ENCODE measurements at regions not wholly inside any gene's neighbourhood (a gene's known extent, or its start where the extent isn't known, plus 50 kb on each side); places are given as distances from the start of the nearest gene placed in this dataset.

DNA sequence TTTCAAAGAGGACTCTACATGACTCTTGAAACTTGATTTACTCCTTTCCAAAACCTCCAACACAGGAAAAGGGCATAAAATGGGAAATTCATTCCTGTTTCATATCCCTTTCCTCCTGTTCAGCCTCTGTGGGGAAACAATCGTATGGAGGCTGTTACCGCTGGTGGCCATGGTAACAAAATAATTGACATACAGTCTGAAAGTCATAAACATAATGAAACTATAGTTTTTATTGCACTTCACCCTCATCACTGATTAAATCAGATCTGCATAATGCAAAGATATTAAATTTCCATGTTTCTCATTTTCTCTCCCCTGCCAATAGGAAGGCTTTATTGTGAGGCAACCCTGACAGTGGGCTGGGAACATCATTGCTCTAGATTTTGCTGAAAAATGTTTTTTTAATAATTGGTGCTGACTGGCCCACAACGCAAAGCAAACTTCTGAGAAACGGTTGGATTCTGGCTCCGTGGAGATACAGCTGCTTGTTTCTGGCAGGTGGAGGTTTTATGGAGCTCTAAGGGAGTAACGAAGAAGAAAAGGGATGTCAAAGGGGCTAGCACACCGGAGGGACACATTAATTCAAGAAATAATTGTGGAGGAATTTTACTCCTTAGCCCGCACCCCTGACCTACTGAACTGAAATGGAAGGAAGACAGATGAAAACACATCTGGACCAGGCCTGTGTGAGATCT, 154.2 kb upstream of the SHISA6 start:
- POLR2A ChIA-PET = no interaction called here
- CTCF ChIA-PET = no interaction called here

DNA sequence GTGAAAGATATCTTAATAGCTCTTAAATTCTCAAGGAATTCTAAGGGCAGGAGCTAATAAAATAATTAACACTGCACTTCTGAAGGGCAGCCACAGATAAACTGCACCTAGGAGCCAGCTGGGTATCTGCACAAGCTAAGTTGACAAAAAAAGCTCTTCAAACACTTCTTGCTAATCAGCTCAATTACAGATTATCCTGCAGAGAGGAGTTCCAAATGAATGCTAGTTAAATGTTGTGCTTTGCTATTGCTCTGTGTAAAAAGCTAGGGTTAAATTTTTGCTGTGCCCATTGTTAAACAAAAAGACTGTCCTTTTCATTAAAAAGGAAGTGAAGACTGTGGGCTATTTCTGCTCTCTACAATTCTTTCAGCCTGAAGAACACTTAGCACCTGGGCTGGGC, 158.5 kb upstream of the SHISA6 start:
- ChIA-PET CTCF (no interaction called here), POLR2A (no interaction called here)

DNA sequence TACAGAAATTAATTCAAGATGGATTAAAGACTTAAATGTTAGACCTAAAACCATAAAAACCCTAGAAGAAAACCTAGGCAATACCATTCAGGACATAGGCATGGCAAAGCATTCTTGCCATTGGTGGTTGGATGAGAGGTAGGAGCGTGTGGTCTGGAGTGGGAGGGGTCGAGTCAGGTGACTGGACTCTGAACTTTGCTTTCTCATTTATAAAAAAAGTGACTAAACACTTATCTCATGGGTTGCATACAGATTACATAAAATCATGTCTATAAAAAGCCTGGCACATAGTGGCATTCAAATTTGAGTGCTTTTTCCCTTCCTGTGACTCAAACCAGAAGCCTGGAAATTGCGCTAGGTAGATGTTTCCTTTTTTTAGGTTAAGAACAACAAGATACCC, 159.7 kb upstream of the SHISA6 start:
- CTCF ChIA-PET = no interaction called here
- POLR2A ChIA-PET = no interaction called here

DNA sequence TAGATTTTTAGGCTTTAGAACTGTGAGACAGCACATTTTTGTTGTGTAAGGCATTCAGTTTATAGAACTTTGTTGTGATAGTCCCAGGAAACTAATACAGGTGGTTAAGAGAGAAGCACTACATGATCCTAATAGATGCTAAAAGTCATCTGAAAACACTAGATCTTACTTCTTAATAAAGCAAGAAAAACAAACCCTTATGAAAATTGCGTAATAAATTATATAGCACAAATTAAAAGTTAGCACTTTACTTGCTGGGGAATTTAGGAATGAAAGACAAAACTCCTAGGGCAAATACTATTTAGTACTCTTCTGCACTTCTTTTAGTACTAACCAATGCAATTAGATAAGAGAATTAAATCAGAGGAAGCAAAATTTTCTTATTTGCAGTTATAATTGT, 163.3 kb upstream of the SHISA6 start:
- POLR2A ChIA-PET = no interaction called here
- CTCF ChIA-PET = no interaction called here

DNA sequence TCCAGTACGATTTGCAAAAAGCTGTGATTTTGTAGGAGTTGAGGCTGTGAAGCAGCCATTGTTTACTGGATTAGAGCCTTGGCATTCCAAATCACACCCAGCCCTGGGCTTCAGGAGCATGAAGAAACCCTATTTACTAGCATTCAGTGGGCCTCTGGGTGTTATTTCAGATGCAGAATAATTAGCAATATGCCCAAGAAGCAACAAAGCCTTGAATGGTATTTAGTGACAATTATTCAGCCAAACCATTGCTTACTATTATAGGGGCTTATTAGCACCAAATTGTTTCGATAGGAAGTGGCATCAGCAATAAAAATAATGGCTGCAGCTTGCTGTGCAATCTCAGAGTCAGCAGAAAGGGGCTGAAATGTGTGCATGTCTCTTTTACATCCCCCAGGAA, 166.6 kb upstream of the SHISA6 start:
- ChIA-PET CTCF (no interaction called here), POLR2A (no interaction called here)

DNA sequence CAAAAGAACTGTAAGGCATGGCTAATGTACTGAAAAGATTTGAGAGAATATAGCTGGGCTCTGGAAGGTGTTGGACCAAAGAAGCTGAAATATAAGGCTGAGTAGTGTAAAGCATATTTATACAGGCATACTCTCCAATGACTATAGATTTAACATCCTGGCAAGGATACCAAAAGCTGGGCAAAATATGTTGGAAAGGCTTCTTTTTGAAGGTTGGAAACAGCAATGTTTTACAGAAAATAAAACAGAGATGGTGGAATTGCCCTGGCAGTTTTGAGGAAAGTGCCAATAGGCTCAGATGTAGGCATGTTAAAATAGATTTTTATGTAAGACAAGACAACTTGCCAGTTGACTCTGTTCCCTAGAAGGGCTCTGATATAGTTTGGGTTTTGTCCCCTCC, 184.1 kb upstream of the SHISA6 start:
- POLR2A ChIA-PET = no interaction called here
- CTCF ChIA-PET = no interaction called here

DNA sequence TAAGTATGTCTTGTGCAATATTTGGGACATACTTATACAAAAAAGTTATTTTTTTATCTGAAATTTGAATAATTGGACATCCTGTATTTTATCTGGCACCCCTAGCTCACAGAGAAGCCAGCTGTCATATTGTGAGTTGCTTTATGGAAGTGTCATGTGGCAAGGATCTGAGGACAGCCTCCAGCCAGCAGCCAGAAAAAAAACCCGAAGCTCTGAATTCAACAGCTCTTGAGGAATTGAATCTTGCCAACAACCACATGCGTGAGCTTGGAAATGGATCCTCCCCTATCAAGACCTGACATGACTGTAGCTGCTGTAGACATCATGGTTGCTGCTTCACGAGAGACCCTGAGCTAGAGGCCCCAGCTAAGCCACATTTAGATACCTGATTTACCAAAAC, 187.2 kb upstream of the SHISA6 start:
- ChIA-PET CTCF (no interaction called here), POLR2A (no interaction called here)

DNA sequence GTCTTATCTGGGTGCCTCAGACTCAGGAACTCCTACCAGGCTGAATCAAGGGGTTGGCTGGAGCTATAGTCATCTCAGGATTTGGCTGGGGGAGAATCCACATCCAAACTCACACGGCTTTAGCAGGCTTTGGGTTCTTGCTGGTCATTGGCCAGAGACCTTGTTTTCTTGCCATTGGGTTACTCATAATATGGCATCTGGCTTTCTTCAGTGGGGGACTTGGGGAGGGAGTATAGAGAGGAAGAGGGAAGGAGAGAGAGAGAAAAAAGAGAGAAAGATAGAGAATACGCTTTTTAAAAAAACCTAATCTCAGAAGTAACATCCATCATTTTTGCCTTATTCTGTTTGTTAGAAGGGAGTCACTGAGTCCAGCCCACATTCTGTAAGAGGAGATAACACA, 191.5 kb upstream of the SHISA6 start:
- ChIA-PET CTCF (no interaction called here), POLR2A (no interaction called here)

DNA sequence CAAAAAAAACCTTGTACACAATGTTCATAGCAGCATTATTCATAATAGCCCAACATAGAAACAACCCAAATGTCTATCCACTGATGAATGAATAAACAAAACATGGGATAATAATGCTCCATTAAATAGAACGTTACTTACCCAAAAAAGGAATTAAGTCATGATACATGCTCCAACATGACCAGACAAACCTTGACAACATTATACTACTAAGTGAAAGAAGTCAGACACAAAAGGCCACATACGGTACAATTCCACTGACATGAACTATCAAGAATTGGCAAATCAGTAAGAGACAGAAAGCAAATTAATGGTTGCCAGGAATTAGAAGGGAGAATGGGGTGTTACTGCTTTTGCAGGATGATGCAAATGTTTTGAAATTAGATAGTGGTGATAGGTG, 193.8 kb upstream of the SHISA6 start:
- CTCF ChIA-PET = no interaction called here
- POLR2A ChIA-PET = no interaction called here

DNA sequence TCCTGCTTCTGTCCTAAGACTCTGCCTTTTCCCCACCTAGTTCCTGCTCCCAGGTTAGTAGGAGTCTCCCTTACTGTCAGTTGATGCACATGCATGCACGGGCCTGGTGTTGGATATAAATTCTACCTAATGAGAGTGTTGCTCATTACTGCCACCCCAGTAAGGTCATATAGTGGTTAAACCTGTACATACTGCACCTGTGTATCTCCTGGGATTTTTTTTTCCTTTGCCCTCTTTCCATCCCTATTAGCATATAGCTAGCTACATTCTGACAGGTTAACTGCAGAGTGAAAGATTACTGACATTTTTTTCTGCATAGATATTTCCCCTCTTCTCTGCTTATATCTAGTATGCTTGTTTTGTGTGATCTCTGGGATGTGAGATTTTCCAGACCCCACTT, 201.5 kb upstream of the PIRT start:
- CTCF ChIA-PET = no interaction called here
- POLR2A ChIA-PET = no interaction called here

DNA sequence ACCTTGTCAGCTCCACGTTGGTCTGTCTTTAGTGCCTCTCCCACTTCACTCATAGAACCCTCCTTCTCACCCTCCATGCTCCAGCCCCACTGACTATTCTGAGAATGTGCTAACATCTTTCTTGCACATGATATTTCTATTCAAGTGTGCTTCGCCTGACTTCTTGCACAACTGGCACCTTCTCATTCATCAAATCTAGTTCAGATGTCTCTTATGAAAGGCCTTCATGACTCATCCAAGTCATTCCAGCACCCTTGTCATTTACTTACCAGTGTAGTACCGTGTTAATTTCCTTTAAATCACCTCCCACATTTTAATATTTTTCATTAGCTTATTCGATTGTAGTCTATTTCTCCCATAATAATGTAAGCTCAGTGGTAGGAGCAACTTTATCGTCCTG, 197.8 kb upstream of the PIRT start:
- ChIA-PET CTCF (no interaction called here), POLR2A (no interaction called here)

DNA sequence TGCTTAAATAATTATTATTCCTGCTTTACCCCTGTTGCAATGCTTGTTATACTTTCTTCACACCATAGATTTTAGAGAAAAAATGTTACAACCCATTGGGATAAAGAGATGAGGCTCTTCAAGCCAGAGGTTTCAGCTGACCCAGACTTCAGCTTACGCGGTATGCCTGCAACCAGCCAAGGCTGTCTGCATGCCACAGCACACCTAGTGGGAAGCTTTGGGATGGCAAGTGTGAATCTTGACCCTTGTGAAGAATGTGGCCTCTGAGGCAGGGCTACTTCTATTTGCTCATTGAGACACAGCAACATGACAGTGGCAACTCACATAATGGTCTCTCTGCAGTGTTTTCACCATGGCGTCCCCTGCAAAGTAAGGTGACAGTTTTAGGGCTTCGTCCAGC, 193.9 kb upstream of the PIRT start:
- POLR2A ChIA-PET = no interaction called here
- CTCF ChIA-PET = no interaction called here

DNA sequence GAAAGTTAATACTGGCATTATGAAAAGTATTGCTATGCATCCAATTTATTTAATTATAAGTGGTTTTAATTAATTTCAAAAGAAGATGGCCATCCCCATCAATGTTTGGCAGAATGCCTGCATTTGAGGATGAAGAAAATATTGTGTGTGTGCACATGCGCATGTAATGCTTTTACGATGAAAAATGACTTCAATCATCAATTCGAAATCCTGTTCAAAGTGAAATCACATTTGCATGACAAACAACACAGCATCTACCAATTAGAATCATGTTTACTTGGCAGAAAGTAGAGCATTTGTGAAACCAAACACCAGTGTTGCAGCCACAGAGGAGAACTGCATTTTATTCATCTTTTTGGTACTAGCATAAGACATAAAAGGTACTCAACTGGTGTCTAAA, 191.9 kb upstream of the PIRT start:
- POLR2A ChIA-PET = no interaction called here
- CTCF ChIA-PET = no interaction called here

DNA sequence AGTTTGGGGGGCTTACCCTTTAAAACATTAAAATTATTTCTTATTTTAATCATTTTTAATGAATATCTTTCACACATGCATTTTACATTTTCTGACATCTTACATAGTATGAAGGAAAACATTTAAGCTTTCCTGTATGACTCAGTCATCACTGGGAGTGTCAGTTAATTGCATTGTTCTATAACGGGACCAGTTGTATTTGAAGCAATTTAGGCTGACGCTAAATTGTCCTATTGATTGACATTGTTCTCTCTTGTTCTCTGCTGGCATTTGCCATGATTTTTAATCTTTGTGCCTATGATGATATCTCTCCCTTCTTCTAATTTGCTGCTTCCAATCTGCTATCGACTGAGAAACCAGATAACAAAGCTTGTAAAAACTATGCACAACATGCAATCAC, 190.5 kb upstream of the PIRT start:
- CTCF ChIA-PET = no interaction called here
- POLR2A ChIA-PET = no interaction called here

DNA sequence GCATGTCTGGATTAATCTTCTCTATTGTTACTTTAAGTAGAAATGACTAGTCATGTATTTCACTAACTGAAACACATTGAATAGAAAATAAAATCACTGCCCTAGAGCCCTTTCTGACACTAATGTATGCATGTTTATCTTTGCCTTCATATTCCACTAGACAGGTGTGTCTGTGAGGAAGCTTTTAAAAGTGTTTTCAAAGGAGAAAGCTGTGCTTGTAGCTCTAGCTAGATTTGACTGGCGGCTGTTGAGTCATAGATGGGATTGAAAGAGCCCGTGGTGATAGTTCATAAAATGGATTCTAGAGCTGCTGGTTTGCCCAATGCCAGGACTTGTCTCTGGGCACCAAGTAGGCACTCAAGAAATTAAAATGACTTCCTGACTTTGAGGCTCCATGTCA, 189.0 kb upstream of the PIRT start:
- POLR2A ChIA-PET = no interaction called here
- CTCF ChIA-PET = no interaction called here

DNA sequence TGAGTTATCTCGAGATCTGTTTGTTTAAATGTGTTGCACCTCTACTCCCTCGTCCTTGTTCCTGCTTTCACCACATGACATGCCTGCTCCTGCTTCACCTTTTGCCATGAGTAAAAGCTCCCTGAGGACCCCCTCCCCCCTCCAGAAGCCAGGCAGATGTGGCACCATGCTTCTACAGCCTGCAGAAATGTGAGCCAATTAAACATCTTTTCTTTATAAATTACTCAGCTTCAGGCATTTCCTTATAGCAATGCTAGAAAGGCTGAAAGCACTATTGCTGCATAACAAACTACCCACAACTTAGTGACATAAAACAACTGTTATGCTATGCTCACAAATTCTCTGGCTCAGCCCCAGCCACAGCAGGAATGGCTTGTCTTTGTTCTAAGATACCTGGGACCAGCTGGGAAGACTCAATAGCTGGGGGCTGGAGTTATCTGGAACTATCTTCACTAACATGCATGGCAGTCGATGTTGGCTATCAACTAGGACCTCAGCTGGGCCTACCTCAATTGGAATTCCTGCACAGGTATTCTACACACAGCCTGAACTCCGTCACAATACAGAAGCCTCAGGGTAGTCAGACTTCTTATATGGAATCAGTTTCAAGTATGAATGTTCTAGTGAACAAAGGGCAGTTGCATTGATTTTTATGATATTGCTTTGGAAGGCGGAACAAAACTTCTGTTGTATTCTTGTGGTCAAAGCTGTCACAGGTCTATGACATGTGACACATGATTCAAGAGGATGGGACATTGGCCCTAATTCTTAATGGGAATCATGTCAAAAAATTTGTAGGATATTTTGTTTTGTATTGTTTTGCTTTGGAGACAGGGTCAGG, 186.0 kb upstream of the PIRT start:
- CTCF ChIA-PET = no interaction called here

DNA sequence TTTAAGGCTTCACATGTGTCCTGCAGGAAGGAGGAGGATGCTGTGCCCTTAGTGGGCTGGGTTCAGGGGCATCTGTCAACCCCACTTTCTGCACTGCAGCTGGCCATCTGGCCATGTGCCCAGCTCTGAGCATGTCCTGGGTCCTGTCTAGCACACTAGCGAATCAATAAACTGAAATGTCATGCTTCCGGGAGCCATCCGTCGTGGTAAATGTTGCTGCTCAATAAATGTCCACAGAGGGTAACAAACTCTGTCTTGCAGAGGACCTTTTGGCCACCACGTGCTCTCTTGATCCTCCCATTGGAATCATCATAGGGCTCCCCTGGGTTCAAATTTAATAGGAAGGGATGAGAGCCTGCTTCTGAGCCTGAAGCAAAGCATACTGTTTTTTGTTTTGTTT, 168.6 kb upstream of the PIRT start:
- CTCF ChIA-PET = no interaction called here
- POLR2A ChIA-PET = no interaction called here

More for the DNA sequence above, 186.0 kb upstream of the PIRT start:
- POLR2A ChIA-PET = no interaction called here

DNA sequence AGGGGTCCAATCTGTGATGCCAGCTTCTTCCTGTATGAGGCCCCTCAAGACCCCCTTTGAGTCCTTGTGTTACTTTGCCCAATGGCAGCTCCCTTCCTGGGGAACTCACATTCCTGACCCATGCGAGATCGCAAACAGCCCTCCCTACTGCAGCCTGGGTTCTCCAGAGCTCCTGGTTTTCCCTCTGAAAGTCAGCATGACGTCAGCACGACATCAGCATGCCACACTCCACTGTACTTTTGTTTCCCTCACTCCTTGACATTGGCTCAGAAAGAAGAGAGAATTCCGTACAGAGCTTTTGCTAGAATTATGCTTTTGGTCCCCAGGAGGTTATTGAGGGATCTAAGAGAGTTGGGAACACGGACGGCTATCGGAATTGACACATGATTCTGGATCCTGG, 168.1 kb upstream of the PIRT start:
- ChIA-PET CTCF (no interaction called here), POLR2A (no interaction called here)

DNA sequence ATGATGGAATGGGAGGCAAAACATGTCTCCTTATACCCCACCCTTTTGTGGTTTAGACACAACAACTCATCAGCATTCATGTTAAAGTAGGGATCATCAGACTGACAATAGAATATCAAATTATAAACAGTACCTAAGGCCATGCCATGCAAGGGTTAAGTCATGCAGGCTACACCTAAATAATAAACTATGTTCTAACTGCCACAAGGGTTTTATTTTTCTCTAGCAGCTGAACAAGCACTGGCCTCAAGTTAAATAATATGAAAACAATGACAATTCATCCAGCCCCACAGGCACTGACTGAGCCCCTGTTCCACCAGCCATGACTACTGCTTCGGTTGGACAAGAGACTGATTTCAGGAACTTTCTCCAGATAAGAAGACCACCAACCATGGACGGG, 164.5 kb upstream of the PIRT start:
- ChIA-PET POLR2A (no interaction called here), CTCF (no interaction called here)

DNA sequence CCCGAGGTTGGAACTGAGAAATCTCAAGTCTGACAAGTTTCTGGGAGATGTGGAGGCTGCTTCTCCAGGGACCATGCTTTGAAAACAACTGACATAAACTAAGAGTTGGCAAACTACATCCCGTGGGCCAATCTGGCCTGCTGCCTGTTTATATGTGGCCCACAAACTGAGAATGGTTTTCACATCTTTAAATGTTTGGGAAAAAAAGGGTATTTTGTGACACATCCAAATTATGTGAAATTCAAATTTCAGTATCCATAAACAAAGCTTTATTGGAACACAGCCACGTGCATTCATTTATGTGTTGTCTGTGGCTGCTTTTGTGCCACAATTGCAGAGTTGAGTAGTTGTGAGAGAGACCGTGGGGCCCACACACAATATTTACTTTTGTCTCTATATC, 163.8 kb upstream of the PIRT start:
- ChIA-PET CTCF (no interaction called here), POLR2A (no interaction called here)

DNA sequence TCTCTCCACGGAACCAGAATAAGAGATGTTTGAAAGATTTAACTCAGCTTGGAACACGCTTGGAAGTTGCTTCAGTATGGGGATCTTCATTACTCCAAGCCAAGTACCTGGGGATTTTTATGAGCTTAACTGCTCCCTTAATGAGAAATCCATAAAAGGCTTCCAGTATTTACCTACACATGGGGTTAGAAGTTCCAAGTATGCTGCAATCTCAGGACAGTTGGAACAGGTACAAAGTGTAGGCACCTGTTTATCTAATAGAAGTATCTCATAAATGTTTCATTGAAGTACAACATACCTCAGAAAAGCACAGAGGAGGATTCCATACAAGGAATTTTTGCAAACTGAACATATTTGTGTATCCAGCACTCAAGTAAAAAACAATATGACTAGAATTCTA, 161.6 kb upstream of the PIRT start:
- POLR2A ChIA-PET = no interaction called here
- CTCF ChIA-PET = no interaction called here

DNA sequence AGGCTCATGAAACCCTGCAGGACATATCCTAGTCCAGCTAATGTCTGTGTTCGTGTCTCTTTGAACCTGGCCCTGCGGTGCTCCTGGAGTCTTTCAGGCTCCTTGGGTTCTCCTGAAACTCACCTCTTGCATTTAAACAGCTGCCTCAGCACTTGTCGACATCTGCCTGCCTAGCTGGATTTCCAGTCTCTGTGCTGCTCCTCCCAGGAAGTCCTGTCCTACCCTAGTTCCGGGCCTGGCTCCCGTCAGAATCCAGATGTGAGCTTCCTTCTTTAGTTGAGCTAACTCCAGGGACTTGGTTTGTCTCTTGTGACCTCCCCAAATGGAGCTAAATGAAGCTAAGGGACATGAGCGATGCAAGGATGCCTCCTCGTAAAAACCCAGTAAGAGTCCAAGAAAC, 155.2 kb upstream of the PIRT start:
- POLR2A ChIA-PET = no interaction called here
- CTCF ChIA-PET = no interaction called here

Data from activated CD8-positive, alpha-beta memory T cell treated with anti-CD3 and anti-CD28 coated beads for 36 hours (primary cell).